Endothelial cell (in vitro differentiated cells): ENCODE measurements at regions not wholly inside any gene's neighbourhood (a gene's known extent, or its start where the extent isn't known, plus 50 kb on each side); places are given as distances from the start of the nearest gene placed in this dataset.

ENCODE experiments used
- DNase-seq: peaks from one replicate; pipeline ENCODE4 v3.0.0; 2021; ENCODE audit warnings: low spot score
- H3K27ac Mint-ChIP-seq: one replicate; pipeline ENCODE4 v1.8.0; 2021; ENCODE audit warnings: mixed read lengths, inconsistent platforms; ENCODE audit not compliant: unreplicated experiment
- H3K27me3 Mint-ChIP-seq: one replicate; pipeline ENCODE4 v1.8.0; 2021; ENCODE audit warnings: mild to moderate bottlenecking, moderate library complexity, mixed read lengths, inconsistent platforms; ENCODE audit not compliant: unreplicated experiment
- H3K36me3 Mint-ChIP-seq: one replicate; pipeline ENCODE4 v1.8.0; 2021; ENCODE audit warnings: mild to moderate bottlenecking, low read depth, mixed read lengths, inconsistent platforms; ENCODE audit not compliant: unreplicated experiment
- H3K4me1 Mint-ChIP-seq: one replicate; pipeline ENCODE4 v1.8.0; 2021; ENCODE audit warnings: mild to moderate bottlenecking, mixed read lengths, inconsistent platforms; ENCODE audit not compliant: unreplicated experiment
- H3K4me3 Mint-ChIP-seq: one replicate; pipeline ENCODE4 v1.8.0; 2021; ENCODE audit warnings: mild to moderate bottlenecking, mixed read lengths, inconsistent platforms; ENCODE audit not compliant: unreplicated experiment
- H3K9me3 Mint-ChIP-seq: one replicate; pipeline ENCODE4 v1.8.0; 2021; ENCODE audit warnings: mixed read lengths, inconsistent platforms; ENCODE audit not compliant: unreplicated experiment
- TF ChIP-seq, protein P1 (sequence below): fragments of 200-600 bp; sonication (generic); IDR thresholded peaks from one replicate; pipeline ENCODE4 v1.5.0; 2021; ENCODE audit warnings: antibody characterized with exemption; ENCODE audit not compliant: unreplicated experiment

DNA sequence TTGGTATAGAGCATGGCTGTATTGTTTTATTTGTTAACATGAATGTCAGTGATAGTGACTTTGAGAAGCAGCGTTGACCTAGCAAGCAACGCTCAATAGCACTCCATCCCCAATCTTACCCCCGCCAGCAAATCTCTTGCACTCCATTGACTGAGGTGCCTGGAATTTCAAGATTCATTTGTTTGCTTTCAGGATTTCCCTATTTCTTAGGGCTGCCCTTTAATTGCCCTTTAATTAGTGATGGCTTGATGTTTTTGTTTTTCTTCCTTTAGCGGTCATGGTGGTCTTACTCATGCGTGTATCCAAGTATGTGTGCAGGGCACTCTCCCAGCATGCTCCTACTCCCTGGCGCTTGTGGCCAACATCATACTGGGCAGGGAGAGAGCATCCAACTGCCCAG is 216.8 kb upstream of the TBL1XR1 start:
- Mint-ChIP-seq H3K4me1 (peaks cover 4% of the 10 kb centered on the region), H3K4me3 (no peak overlapping the region), H3K27me3 (peaks cover 5% of the 10 kb centered on the region), H3K36me3 (no peaks in the 10 kb centered on the region), H3K27ac (no peak overlapping the region), H3K9me3 (no peaks in the 10 kb centered on the region)
- TF ChIP-seq, protein P1, sequence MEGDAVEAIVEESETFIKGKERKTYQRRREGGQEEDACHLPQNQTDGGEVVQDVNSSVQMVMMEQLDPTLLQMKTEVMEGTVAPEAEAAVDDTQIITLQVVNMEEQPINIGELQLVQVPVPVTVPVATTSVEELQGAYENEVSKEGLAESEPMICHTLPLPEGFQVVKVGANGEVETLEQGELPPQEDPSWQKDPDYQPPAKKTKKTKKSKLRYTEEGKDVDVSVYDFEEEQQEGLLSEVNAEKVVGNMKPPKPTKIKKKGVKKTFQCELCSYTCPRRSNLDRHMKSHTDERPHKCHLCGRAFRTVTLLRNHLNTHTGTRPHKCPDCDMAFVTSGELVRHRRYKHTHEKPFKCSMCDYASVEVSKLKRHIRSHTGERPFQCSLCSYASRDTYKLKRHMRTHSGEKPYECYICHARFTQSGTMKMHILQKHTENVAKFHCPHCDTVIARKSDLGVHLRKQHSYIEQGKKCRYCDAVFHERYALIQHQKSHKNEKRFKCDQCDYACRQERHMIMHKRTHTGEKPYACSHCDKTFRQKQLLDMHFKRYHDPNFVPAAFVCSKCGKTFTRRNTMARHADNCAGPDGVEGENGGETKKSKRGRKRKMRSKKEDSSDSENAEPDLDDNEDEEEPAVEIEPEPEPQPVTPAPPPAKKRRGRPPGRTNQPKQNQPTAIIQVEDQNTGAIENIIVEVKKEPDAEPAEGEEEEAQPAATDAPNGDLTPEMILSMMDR, result no peak
- no peak for DNase-seq

DNA sequence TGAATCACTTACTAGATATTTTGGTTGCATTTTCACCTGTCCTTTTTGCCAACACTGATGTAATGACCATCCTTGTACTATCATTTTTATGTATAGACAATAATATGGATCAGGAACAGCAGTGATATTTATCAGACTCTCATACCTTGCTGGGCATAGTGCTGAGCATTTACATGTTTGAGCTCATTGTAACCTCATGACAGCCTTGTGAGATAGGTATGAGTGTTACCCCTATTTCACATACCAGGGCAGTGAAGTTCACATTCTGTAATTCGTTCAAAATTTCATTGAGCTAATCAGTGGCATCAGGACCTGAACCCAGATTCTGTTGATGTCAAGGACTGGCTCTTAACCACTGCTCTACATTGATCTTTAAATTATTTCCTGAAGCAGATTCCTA is 221.5 kb upstream of the TBL1XR1 start:
- Mint-ChIP-seq H3K4me3 (no peak overlapping the region), H3K4me1 (peaks cover 4% of the 10 kb centered on the region), H3K27me3 (peaks cover 6% of the 10 kb centered on the region), H3K9me3 (no peaks in the 10 kb centered on the region), H3K36me3 (no peaks in the 10 kb centered on the region), H3K27ac (no peak overlapping the region)
- no peak for DNase-seq
- TF ChIP-seq, protein P1, result no peak

DNA sequence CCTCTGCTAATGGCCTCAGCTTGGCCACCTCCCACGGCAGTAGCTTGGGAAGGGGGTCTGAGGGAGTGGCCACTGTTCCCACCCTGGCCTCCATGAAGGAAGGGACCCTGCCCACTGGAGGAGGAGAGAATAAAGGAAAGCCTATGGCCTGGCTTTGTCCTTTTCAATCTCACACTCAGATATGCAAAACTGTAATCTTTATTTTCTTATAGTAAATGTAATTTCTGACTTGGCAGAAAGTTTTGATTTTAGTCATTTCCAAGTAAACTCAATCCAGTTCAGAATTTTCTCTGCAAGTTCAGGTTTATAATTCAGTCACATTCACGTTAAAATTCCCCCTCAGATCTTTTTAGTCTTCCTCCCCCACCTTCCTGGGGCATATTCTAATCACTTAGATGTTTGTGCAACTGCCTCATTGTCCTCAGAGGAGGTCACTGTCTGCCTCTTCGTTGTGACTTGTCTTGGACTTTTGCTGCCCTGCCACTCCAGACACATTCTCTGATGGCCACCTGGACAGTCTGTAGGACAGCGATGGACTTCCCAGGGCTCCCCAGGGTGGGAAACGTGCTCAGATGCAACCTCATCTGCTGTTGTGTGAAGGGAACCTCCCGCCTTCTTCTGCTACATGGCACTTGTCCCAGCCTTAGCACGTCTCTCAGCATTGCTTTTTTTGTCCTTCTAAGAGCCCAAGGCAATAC is 222.8 kb upstream of the TBL1XR1 start:
- H3K27ac Mint-ChIP-seq, result no peak overlapping the region
- H3K4me1 Mint-ChIP-seq, result peaks cover 10% of the 10 kb centered on the region
- no peak overlapping the region for H3K4me3 Mint-ChIP-seq
- no peak for DNase-seq
- H3K9me3 Mint-ChIP-seq, result no peaks in the 10 kb centered on the region
- peaks cover 2% of the 10 kb centered on the region for H3K27me3 Mint-ChIP-seq
- H3K36me3 Mint-ChIP-seq, result no peaks in the 10 kb centered on the region
- TF ChIP-seq, protein P1, result no peak

GRCh38 chr3:177420651-177421480 is 223.6 kb upstream of the TBL1XR1 start:
- TF ChIP-seq, protein P1, result no peak
- Mint-ChIP-seq H3K4me3 (no peak overlapping the region), H3K9me3 (no peaks in the 10 kb centered on the region), H3K27me3 (peaks cover 2% of the 10 kb centered on the region), H3K4me1 (peaks cover 11% of the 10 kb centered on the region), H3K27ac (no peak overlapping the region), H3K36me3 (no peaks in the 10 kb centered on the region)
- DNase-seq, result no peak

- H3K27ac Mint-ChIP-seq, result no peak overlapping the region
Measured at GRCh38 chr3:177421481-177421785, 224.2 kb upstream of the TBL1XR1 start.

More at GRCh38 chr3:177421481-177421785, 224.2 kb upstream of the TBL1XR1 start:
- Mint-ChIP-seq H3K4me1 (peaks cover 11% of the 10 kb centered on the region), H3K36me3 (no peaks in the 10 kb centered on the region), H3K27me3 (peaks cover 2% of the 10 kb centered on the region), H3K4me3 (no peak overlapping the region), H3K9me3 (no peaks in the 10 kb centered on the region)
- TF ChIP-seq, protein P1, result no peak
- no peak for DNase-seq
